HepG2 (cell line): ENCODE measurements at regions not wholly inside any gene's neighbourhood (a gene's known extent, or its start where the extent isn't known, plus 50 kb on each side); places are given as distances from the start of the nearest gene placed in this dataset.

Experiments
- CHCHD3 ChIP-seq: sonication (generic); formaldehyde crosslinking; IDR thresholded peaks from 2 replicates; pipeline ENCODE4 v1.8.0; 2022; ENCODE audit warnings: mild to moderate bottlenecking, missing genetic modification reagents, moderate library complexity
- ESRRA ChIP-seq: sonication (generic); formaldehyde crosslinking; IDR thresholded peaks from 2 replicates; pipeline ENCODE4 v1.5.1; 2020; ENCODE audit warnings: mild to moderate bottlenecking, low read depth, missing genetic modification reagents
- EZH2 ChIP-seq: conservative IDR thresholded peaks from 2 replicates; pipeline ENCODE4 v1.6.1; 2012; ENCODE audit warnings: mild to moderate bottlenecking, low read depth, low read length, moderate library complexity
- FOXA1 ChIP-seq, 2 experiments: fragments of 450-650 bp in 1 of 2; sonication (generic) in 1 of 2; formaldehyde crosslinking in 1 of 2; IDR thresholded peaks; 2 replicates each; pipeline versions ENCODE4 v1.4.0 to v1.6.1; 2016 to 2020; ENCODE audit warnings: missing genetic modification reagents in 1 of 2
- FOXM1 ChIP-seq: sonication (generic); formaldehyde crosslinking; IDR thresholded peaks from 2 replicates; pipeline ENCODE4 v1.5.0; 2020; ENCODE audit warnings: missing genetic modification reagents
- KLF6 ChIP-seq: IDR thresholded peaks from 2 replicates; pipeline ENCODE4 v1.8.0; 2016; ENCODE audit warnings: missing biosample characterization, missing genetic modification reagents
- MAFK ChIP-seq, 2 experiments: IDR thresholded peaks in 1 of 2; conservative IDR thresholded peaks in 1 of 2; 2 replicates each; pipeline ENCODE4 v1.6.1; 2011; ENCODE audit warnings: improper control_type of control experiment in 2 of 2, low read length in 2 of 2
- MEIS2 ChIP-seq: sonication (generic); formaldehyde crosslinking; IDR thresholded peaks from 2 replicates; pipeline ENCODE4 v1.9.0; 2021; ENCODE audit warnings: mild to moderate bottlenecking, missing genetic modification reagents
- PAF1 ChIP-seq: IDR thresholded peaks from 2 replicates; pipeline ENCODE4 v1.6.1; 2016; ENCODE audit warnings: missing genetic modification reagents, missing compliant biosample characterization
- PCBP1 ChIP-seq: fragments of 200-400 bp; formaldehyde crosslinking; IDR thresholded peaks from 2 replicates; pipeline ENCODE4 v1.6.1; 2017; ENCODE audit warnings: mild to moderate bottlenecking, low read depth, low read length, borderline replicate concordance
- PHF20 ChIP-seq: sonication (generic); formaldehyde crosslinking; IDR thresholded peaks from 2 replicates; pipeline ENCODE4 v1.5.0; 2020; ENCODE audit warnings: mild to moderate bottlenecking, missing genetic modification reagents
- POLR2AphosphoS5 ChIP-seq: IDR thresholded peaks from 2 replicates; pipeline ENCODE4 v1.6.1; 2012; ENCODE audit warnings: low read depth, low read length
- SRF ChIP-seq: IDR thresholded peaks from 2 replicates; pipeline ENCODE4 v1.6.1; 2011; ENCODE audit warnings: mild to moderate bottlenecking, low read depth, low read length, moderate library complexity
- TCF12 ChIP-seq, 2 experiments: fragments of 450-650 bp in 1 of 2; sonication (generic) in 1 of 2; formaldehyde crosslinking in 1 of 2; IDR thresholded peaks; 2 replicates each; pipeline versions ENCODE4 v1.6.1 to v1.8.0; 2017 to 2022; ENCODE audit warnings: antibody characterized with exemption in 1 of 2, mild to moderate bottlenecking in 1 of 2, missing genetic modification reagents in 1 of 2, moderate library complexity in 1 of 2
- ZFAT ChIP-seq: sonication (generic); formaldehyde crosslinking; conservative IDR thresholded peaks from 2 replicates; pipeline ENCODE4 v1.8.1; 2023; ENCODE audit warnings: missing genetic modification reagents, inconsistent platforms
- ZNF205 ChIP-seq: IDR thresholded peaks from 2 replicates; pipeline ENCODE4 v1.6.1; 2018; ENCODE audit warnings: missing biosample characterization, missing genetic modification reagents
- ZNF354B ChIP-seq: sonication (generic); formaldehyde crosslinking; IDR thresholded peaks from 2 replicates; pipeline ENCODE4 v1.8.0; 2022; ENCODE audit warnings: mild to moderate bottlenecking, missing genetic modification reagents
- ZNF619 ChIP-seq: sonication (generic); formaldehyde crosslinking; IDR thresholded peaks from 2 replicates; pipeline ENCODE4 v1.4.0; 2020; ENCODE audit warnings: mild to moderate bottlenecking, missing genetic modification reagents
- ZNF839 ChIP-seq: sonication (generic); formaldehyde crosslinking; IDR thresholded peaks from 2 replicates; pipeline ENCODE4 v1.4.0; 2020; ENCODE audit warnings: missing genetic modification reagents, mild to moderate bottlenecking, borderline replicate concordance
- TF ChIP-seq, protein P1 (sequence below): sonication (generic); formaldehyde crosslinking; IDR thresholded peaks from 2 replicates; pipeline ENCODE4 v1.4.0; 2020; ENCODE audit warnings: missing genetic modification reagents, borderline replicate concordance
- TF ChIP-seq, protein P2 (sequence below): IDR thresholded peaks from 2 replicates; pipeline ENCODE4 v1.6.1; 2016; ENCODE audit warnings: mild to moderate bottlenecking, missing biosample characterization, missing genetic modification reagents
- TF ChIP-seq, protein P3 (sequence below): sonication (generic); formaldehyde crosslinking; IDR thresholded peaks from 2 replicates; pipeline ENCODE4 v1.8.1; 2023; ENCODE audit warnings: mild to moderate bottlenecking, missing genetic modification reagents
- TF ChIP-seq, protein P4 (sequence below): sonication (generic); formaldehyde crosslinking; IDR thresholded peaks from 2 replicates; pipeline ENCODE4 v1.5.1; 2020; ENCODE audit warnings: mild to moderate bottlenecking, missing genetic modification reagents
- TF ChIP-seq, protein P5 (sequence below): fragments of 450-650 bp; IDR thresholded peaks from 2 replicates; pipeline ENCODE4 v1.6.1; 2017
- TF ChIP-seq, protein P6 (sequence below): sonication (generic); formaldehyde crosslinking; IDR thresholded peaks from 2 replicates; pipeline ENCODE4 v1.5.0; 2020; ENCODE audit warnings: mild to moderate bottlenecking, low read depth, missing genetic modification reagents, borderline replicate concordance

DNA sequence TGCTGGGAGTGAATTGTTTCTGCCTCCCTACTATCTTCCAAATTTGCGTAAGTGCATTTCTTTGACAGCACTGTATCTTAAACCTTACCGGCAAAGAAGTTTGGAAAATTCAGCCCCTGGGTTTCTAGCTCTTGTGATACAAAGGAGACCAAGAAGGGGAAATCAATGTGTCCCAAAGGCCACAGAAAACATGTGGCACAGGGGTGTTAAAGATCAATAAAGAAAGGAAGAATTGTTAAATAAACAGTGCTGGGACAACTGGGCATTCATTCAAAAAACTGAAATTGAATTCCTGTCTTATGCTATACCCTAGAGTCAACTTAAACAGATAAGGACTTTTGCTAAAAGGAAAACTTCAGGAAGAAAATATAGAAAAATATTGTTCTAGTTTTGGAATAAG, 328.1 kb downstream of the MAN2A1 start (continued):
- TF ChIP-seq PCBP1 (no peak), PAF1 (no peak), ZNF205 (CRISPR knock-in tag) (no peak), MAFK (conservative IDR thresholded peaks at IDR 0.05 in 1 of 2, IDR thresholded peaks at IDR 0.05 in 1 of 2; ENCODE audit: low read length in 2 of 2) (no peak), CHCHD3 (CRISPR knock-in tag) (no peak), TCF12 (IDR thresholded peaks at IDR 0.05) (no peak), TCF12 (CRISPR knock-in tag; IDR thresholded peaks at IDR 0.05) (no peak), MEIS2 (no peak), PHF20 (CRISPR knock-in tag) (no peak), ZNF839 (CRISPR knock-in tag) (no peak), ESRRA (CRISPR knock-in tag) (no peak), FOXM1 (CRISPR knock-in tag) (no peak), ZNF354B (no peak), KLF6 (no peak), FOXA1 (IDR thresholded peaks at IDR 0.05) (peak; percentile 39; the same call in 1 of the 2 replicates), FOXA1 (CRISPR knock-in tag; IDR thresholded peaks at IDR 0.05) (peak; percentile 58), ZFAT (CRISPR knock-in tag) (no peak), ZNF619 (CRISPR knock-in tag) (no peak), POLR2AphosphoS5 (no peak), SRF (no peak), EZH2 (no peak)
- TF ChIP-seq, protein P1, sequence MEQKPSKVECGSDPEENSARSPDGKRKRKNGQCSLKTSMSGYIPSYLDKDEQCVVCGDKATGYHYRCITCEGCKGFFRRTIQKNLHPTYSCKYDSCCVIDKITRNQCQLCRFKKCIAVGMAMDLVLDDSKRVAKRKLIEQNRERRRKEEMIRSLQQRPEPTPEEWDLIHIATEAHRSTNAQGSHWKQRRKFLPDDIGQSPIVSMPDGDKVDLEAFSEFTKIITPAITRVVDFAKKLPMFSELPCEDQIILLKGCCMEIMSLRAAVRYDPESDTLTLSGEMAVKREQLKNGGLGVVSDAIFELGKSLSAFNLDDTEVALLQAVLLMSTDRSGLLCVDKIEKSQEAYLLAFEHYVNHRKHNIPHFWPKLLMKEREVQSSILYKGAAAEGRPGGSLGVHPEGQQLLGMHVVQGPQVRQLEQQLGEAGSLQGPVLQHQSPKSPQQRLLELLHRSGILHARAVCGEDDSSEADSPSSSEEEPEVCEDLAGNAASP = 0 out of 2 replicates have a peak, but pooled peaks have one; percentile 54
- TF ChIP-seq, protein P2, sequence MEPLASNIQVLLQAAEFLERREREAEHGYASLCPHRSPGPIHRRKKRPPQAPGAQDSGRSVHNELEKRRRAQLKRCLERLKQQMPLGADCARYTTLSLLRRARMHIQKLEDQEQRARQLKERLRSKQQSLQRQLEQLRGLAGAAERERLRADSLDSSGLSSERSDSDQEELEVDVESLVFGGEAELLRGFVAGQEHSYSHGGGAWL (CRISPR knock-in tag) = no peak
- TF ChIP-seq, protein P3, sequence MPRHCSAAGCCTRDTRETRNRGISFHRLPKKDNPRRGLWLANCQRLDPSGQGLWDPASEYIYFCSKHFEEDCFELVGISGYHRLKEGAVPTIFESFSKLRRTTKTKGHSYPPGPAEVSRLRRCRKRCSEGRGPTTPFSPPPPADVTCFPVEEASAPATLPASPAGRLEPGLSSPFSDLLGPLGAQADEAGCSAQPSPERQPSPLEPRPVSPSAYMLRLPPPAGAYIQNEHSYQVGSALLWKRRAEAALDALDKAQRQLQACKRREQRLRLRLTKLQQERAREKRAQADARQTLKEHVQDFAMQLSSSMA = 0 out of 2 replicates have a peak, but pooled peaks have one; percentile 6
- TF ChIP-seq, protein P4, sequence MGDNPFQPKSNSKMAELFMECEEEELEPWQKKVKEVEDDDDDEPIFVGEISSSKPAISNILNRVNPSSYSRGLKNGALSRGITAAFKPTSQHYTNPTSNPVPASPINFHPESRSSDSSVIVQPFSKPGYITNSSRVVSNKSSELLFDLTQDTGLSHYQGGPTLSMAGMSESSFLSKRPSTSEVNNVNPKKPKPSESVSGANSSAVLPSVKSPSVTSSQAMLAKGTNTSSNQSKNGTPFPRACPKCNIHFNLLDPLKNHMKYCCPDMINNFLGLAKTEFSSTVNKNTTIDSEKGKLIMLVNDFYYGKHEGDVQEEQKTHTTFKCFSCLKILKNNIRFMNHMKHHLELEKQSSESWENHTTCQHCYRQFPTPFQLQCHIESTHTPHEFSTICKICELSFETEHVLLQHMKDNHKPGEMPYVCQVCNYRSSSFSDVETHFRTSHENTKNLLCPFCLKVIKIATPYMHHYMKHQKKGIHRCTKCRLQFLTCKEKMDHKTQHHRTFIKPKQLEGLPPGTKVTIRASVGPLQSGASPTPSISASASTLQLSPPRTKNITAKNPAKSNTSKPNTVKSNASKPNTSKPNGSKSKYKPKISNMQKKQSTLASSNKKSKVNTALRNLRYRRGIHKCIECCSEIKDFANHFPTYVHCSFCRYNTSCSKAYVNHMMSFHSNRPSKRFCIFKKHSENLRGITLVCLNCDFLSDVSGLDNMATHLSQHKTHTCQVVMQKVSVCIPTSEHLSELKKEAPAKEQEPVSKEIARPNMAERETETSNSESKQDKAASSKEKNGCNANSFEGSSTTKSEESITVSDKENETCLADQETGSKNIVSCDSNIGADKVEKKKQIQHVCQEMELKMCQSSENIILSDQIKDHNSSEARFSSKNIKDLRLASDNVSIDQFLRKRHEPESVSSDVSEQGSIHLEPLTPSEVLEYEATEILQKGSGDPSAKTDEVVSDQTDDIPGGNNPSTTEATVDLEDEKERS (CRISPR knock-in tag) = no peak
- TF ChIP-seq, protein P5, sequence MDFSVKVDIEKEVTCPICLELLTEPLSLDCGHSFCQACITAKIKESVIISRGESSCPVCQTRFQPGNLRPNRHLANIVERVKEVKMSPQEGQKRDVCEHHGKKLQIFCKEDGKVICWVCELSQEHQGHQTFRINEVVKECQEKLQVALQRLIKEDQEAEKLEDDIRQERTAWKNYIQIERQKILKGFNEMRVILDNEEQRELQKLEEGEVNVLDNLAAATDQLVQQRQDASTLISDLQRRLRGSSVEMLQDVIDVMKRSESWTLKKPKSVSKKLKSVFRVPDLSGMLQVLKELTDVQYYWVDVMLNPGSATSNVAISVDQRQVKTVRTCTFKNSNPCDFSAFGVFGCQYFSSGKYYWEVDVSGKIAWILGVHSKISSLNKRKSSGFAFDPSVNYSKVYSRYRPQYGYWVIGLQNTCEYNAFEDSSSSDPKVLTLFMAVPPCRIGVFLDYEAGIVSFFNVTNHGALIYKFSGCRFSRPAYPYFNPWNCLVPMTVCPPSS = no peak
- TF ChIP-seq, protein P6, sequence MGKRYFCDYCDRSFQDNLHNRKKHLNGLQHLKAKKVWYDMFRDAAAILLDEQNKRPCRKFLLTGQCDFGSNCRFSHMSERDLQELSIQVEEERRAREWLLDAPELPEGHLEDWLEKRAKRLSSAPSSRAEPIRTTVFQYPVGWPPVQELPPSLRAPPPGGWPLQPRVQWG (CRISPR knock-in tag) = no peak
